ENCODE measurements at regions not wholly inside any gene's neighbourhood (a gene's known extent, or its start where the extent isn't known, plus 50 kb on each side); places are given as distances from the start of the nearest gene placed in this dataset.

DNA sequence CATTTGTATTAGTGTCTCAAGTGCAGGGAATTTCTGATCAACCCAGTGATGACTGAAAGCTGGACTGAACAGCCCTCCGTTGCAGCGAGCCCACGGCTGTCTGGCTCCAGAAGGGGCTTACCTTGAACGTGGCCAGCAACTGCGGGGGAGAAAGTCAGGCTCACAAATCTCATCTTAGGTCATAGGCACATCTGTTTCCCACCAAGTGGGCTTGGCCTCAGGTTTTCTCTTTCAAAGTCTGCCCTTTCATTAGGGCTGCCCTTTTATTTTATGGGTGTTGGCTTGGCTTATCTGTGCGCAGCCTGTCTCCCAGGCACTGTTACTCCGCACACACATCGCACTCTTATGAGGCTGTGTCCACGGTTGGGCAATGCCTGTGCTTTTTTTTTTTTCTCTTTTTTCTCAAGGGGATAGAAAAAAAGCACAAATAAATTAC, 178.0 kb downstream of the JCAD start:
- TF ChIP-seq, protein P1, sequence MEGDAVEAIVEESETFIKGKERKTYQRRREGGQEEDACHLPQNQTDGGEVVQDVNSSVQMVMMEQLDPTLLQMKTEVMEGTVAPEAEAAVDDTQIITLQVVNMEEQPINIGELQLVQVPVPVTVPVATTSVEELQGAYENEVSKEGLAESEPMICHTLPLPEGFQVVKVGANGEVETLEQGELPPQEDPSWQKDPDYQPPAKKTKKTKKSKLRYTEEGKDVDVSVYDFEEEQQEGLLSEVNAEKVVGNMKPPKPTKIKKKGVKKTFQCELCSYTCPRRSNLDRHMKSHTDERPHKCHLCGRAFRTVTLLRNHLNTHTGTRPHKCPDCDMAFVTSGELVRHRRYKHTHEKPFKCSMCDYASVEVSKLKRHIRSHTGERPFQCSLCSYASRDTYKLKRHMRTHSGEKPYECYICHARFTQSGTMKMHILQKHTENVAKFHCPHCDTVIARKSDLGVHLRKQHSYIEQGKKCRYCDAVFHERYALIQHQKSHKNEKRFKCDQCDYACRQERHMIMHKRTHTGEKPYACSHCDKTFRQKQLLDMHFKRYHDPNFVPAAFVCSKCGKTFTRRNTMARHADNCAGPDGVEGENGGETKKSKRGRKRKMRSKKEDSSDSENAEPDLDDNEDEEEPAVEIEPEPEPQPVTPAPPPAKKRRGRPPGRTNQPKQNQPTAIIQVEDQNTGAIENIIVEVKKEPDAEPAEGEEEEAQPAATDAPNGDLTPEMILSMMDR (IDR thresholded peaks at IDR 0.05), result no peak
- TF ChIP-seq POLR2A (IDR thresholded peaks at IDR 0.05), result no peak

Data from thyroid gland (tissue), 4 donors.